Mesodermal cell (in vitro differentiated cells): ENCODE measurements at regions not wholly inside any gene's neighbourhood (a gene's known extent, or its start where the extent isn't known, plus 50 kb on each side); places are given as distances from the start of the nearest gene placed in this dataset.
"Not testable (repeated sequence)": the region's sequence is repeated elsewhere in the genome, so short reads cannot be mapped to it uniquely, and the experiment has no call there.

Experiments
- H3K27ac ChIP-seq: 2 replicates; pipeline ENCODE4 v1.7.0; 2013; ENCODE audit warnings: mild to moderate bottlenecking, low read depth, low read length, moderate library complexity; ENCODE audit not compliant: severe bottlenecking
- H3K36me3 ChIP-seq: 2 replicates; pipeline ENCODE4 v1.7.1; 2013; ENCODE audit warnings: mild to moderate bottlenecking, low read length, moderate library complexity; ENCODE audit not compliant: control insufficient read depth, insufficient read depth
- H3K4me1 ChIP-seq: one replicate; pipeline ENCODE4 v1.7.1; 2013; ENCODE audit warnings: mild to moderate bottlenecking, low read length; ENCODE audit not compliant: insufficient read depth, control insufficient read depth, poor library complexity, severe bottlenecking
- H3K4me3 ChIP-seq: 2 replicates; pipeline ENCODE4 v1.7.0; 2013; ENCODE audit warnings: low read length, control low read depth, mild to moderate bottlenecking; ENCODE audit not compliant: insufficient read depth, poor library complexity, severe bottlenecking; ENCODE audit errors: extremely low read depth
- H3K9me3 ChIP-seq: 2 replicates; pipeline ENCODE4 v1.7.1; 2013; ENCODE audit warnings: mild to moderate bottlenecking, low read length, moderate library complexity; ENCODE audit not compliant: control insufficient read depth
- WGBS, 2 experiments: methylation state at CpG; one replicate each; pipeline ENCODE4 v1.1.5; 2013; ENCODE audit warnings: missing lambda C conversion rate in 2 of 2; ENCODE audit not compliant: insufficient coverage in 2 of 2; 5-methylcytosine and 5-hydroxymethylcytosine counted together

DNA sequence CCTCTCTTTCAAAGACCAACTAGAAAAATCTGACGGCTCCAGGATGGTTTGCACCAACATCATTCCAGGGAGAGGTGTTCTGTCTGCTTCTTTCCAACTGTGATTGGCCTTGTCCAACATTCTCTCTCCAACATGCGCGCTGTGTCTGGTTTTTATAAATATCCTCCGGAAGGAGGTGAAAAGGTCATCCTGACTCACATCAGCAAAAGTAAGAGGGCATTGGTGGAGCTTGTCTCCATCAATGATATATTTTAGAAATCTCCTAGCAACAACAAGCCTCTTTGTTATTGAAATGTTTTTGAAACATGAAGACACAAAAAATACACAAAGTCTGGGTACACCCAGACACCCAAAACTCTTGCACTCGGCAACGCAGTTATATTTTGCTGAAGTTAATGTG lies 475.3 kb upstream of the JARID2 start:
- H3K36me3 ChIP-seq, result no peaks in the 10 kb centered on the region
- WGBS, 2 experiments, result 100% methylated on average over 1 of the region's 6 CpGs
- H3K9me3 ChIP-seq, result no peaks in the 10 kb centered on the region
- H3K27ac ChIP-seq, result peak overlapping the region; percentile 16
- H3K4me3 ChIP-seq, result no peak overlapping the region
- peaks cover 10% of the 10 kb centered on the region for H3K4me1 ChIP-seq

DNA sequence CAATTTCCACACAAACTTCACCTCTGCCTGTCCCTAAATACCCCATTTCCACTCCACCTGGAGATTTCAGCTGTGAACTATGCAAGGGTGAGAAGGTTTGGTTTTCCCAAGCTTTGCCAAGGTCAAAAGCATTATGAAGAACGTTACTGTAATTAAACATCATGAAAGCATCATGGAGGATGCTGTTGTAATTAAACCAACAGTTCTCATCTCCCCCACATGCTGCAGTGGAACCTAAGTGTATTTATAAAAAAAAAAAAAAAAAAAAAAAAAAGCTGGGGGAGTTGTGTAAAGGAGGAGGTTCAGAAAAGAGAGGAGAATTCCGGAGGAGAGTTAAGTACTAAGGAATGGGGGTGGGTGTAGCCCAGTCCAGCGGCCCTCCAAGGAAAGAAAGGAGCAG lies 474.9 kb upstream of the JARID2 start:
- peaks cover 10% of the 10 kb centered on the region for H3K4me1 ChIP-seq
- no peaks in the 10 kb centered on the region for H3K9me3 ChIP-seq
- no peaks in the 10 kb centered on the region for H3K36me3 ChIP-seq
- 83 to 85% methylated on average over 1 to 2 of the region's 3 CpGs for WGBS, 2 experiments
- peak overlapping the region; percentile 16 for H3K27ac ChIP-seq
- H3K4me3 ChIP-seq, result no peak overlapping the region

GRCh38 chr6:14772188-14772587 lies 473.7 kb upstream of the JARID2 start:
- 97 to 100% methylated on average over 1 to 6 of the region's 7 CpGs for WGBS, 2 experiments
- Histone ChIP-seq H3K27ac (no peak overlapping the region), H3K9me3 (no peaks in the 10 kb centered on the region), H3K4me3 (no peak overlapping the region), H3K36me3 (no peaks in the 10 kb centered on the region), H3K4me1 (peaks cover 10% of the 10 kb centered on the region)

- H3K36me3 ChIP-seq, result no peaks in the 10 kb centered on the region
- peaks cover 15% of the 10 kb centered on the region for H3K4me1 ChIP-seq
- H3K27ac ChIP-seq, result no peak overlapping the region
- no peaks in the 10 kb centered on the region for H3K9me3 ChIP-seq
- no peak overlapping the region for H3K4me3 ChIP-seq
- WGBS, 2 experiments, result 100% methylated on average over 1 of the region's 1 CpG; no CpG with 5 or more reads in 1 of the 2 experiments
These were observed 470.3 kb upstream of the JARID2 start for GRCh38 chr6:14775528-14775927.

GRCh38 chr6:14776307-14776706 lies 469.6 kb upstream of the JARID2 start:
- WGBS, 2 experiments, result 93% methylated on average over 2 of the region's 3 CpGs; no CpG with 5 or more reads in 1 of the 2 experiments
- peaks cover 9% of the 10 kb centered on the region for H3K4me1 ChIP-seq
- no peak overlapping the region for H3K27ac ChIP-seq
- no peak overlapping the region for H3K4me3 ChIP-seq
- H3K9me3 ChIP-seq, result no peaks in the 10 kb centered on the region
- H3K36me3 ChIP-seq, result no peaks in the 10 kb centered on the region

DNA sequence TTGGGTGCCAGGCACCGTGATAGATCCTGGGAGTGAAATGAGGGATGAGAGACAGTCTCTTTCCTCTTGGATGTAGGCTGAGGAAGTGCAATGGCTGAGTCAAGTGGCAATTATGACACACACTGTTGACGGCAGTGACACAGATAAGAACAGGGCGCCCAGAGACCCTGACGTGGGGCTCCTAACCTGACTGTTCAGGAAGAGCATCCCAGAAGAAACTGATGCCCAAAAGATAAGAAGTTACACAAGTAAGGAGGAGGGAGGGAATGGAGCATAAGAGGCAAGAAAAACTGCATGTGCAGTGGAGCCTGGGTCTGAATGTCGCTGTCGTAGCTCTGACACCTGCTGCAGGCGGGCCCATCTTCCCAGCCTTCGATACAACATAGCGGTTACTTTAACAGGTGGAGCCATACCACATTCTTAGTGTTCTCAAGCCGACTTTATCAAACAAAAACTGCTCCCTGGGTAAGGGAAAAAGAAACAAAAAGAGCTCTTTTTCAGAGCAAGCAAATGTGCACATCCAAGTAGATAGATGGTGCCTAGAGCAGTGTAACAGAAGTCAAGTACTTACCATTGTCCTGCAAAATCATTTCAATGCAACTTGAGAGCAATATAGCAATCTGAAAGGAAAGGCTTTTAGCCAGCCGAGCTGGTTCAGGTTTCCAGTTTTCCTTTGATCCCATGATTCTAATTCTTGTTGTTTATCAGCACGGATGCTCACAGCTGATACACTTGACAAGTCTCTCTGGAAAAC lies 463.9 kb upstream of the JARID2 start:
- no peaks in the 10 kb centered on the region for H3K9me3 ChIP-seq
- no peaks in the 10 kb centered on the region for H3K36me3 ChIP-seq
- peaks cover 12% of the 10 kb centered on the region for H3K4me1 ChIP-seq
- WGBS, 2 experiments, result 84 to 95% methylated on average over 7 of the region's 12 CpGs
- no peak overlapping the region for H3K4me3 ChIP-seq
- no peak overlapping the region for H3K27ac ChIP-seq

DNA sequence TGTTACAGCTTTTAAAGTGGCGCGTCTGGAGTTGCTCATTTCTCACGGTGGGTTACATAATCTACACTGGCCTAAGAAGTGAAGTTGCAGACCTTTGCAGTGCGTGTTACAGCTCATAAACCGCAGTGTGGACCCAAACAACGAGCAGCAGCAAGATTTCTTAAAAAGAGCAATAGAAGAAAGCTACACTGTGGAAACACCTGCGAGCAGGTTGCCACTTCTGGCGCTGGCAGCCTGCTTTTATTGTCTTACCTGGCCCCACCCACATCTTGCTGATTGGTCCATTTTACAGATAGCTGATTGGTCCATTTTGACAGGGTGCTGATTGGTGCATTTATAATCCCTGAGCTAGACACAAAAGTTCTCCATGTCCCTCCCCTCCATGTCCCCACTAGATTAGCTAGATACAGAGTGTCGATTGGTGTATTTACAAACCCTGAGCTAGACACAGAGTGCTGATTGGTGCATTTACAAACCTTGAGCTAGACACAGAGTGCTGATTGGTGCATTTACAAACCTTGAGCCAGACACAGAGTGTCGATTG lies 462.9 kb upstream of the JARID2 start:
- H3K27ac ChIP-seq, H3K36me3 ChIP-seq, H3K4me3 ChIP-seq, H3K9me3 ChIP-seq, H3K4me1 ChIP-seq: not testable (repeated sequence)
- 93 to 98% methylated on average over 9 of the region's 10 CpGs for WGBS, 2 experiments

- H3K4me3 ChIP-seq, result no peak overlapping the region
- no peak overlapping the region for H3K27ac ChIP-seq
These were observed 462.3 kb upstream of the JARID2 start for GRCh38 chr6:14783594-14783993.

GRCh38 chr6:14784596-14785492 lies 461.0 kb upstream of the JARID2 start:
- Histone ChIP-seq H3K4me1 (peaks cover 13% of the 10 kb centered on the region), H3K9me3 (no peaks in the 10 kb centered on the region), H3K27ac (peak overlapping the region; percentile 43), H3K4me3 (peak overlapping the region; percentile 5), H3K36me3 (no peaks in the 10 kb centered on the region)
- WGBS, 2 experiments, result 19 to 24% methylated on average over 9 to 10 of the region's 15 CpGs

More at GRCh38 chr6:14783594-14783993, 462.3 kb upstream of the JARID2 start:
- Histone ChIP-seq H3K36me3 (no peaks in the 10 kb centered on the region), H3K4me1 (peaks cover 6% of the 10 kb centered on the region), H3K9me3 (no peaks in the 10 kb centered on the region)
- 96 to 97% methylated on average over 25 to 27 of the region's 35 CpGs for WGBS, 2 experiments

DNA sequence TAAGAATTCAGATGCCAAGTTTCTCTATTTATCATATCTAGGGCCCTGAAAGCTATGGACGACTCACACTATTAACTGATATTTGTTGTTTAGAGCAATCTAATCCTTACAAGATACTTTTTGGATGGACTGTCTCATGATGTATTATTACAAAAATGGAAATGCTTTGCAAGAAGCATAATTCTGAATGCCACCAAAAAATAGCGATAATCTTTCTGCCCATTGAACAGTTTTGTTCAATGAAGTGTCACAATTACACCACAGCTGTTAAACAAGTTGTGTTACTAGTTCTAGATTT lies 460.4 kb upstream of the JARID2 start:
- Histone ChIP-seq H3K4me3 (no peak overlapping the region), H3K27ac (peak overlapping the region; percentile 43), H3K9me3 (no peaks in the 10 kb centered on the region), H3K36me3 (no peaks in the 10 kb centered on the region), H3K4me1 (peaks cover 15% of the 10 kb centered on the region)
- 83% methylated on average over 1 of the region's 2 CpGs; no CpG with 5 or more reads in 1 of the 2 experiments for WGBS, 2 experiments
